B cell (primary cell): ENCODE measurements at regions not wholly inside any gene's neighbourhood (a gene's known extent, or its start where the extent isn't known, plus 50 kb on each side); places are given as distances from the start of the nearest gene placed in this dataset.
"Not testable (repeated sequence)": the region's sequence is repeated elsewhere in the genome, so short reads cannot be mapped to it uniquely, and the experiment has no call there.

ENCODE experiments used
- ATAC-seq: fragments of 200-7000 bp; cut with Tn5 transposase; one replicate; pipeline ENCODE4 v1.10.0; 2021; ENCODE audit warnings: low read depth, mild to moderate bottlenecking, moderate number of reproducible peaks, moderate library complexity
- CTCF ChIA-PET: fragments of 350-600 bp; sonication (Branson Sonifier 250); formaldehyde crosslinking; loops from one replicate; lab custom pipeline; 2021; ENCODE audit warnings: antibody characterized with exemption, inconsistent platforms; lab: Charles Lee
- POLR2A ChIA-PET: fragments of 350-600 bp; sonication (Branson Sonifier 250); formaldehyde crosslinking; loops from one replicate; lab custom pipeline; 2021; ENCODE audit warnings: antibody characterized with exemption; lab: Charles Lee
- DNase-seq: peaks from one replicate; pipeline ENCODE4 v3.0.0; 2013
- H2AFZ ChIP-seq: 2 replicates; pipeline ENCODE4 v1.6.1; 2012; ENCODE audit warnings: mild to moderate bottlenecking, low read depth, low read length; ENCODE audit not compliant: insufficient read depth, poor library complexity, severe bottlenecking
- H3K27ac ChIP-seq, 2 donors: 1 replicate in 1 of 2; 2 replicates in 1 of 2; pipeline ENCODE4 v1.5.1; 2012 to 2013; ENCODE audit warnings: low read length in 2 of 2, mild to moderate bottlenecking in 2 of 2, moderate library complexity in 1 of 2
- H3K27me3 ChIP-seq, 4 experiments: fragments of 200-600 bp in 1 of 4; sonication (generic) in 1 of 4; replicated peaks in 1 of 4; 1 replicate in 2 of 4; 2 replicates in 2 of 4; pipeline versions ENCODE4 v1.6.1 to v1.7.0; 2013 to 2016; ENCODE audit warnings: low read length in 3 of 4, mild to moderate bottlenecking in 2 of 4, mixed read lengths in 1 of 4, moderate library complexity in 1 of 4; ENCODE audit not compliant: insufficient read depth in 4 of 4, control insufficient read depth in 3 of 4; ENCODE audit errors: control extremely low read depth in 1 of 4
- H3K36me3 ChIP-seq, 2 experiments: replicated peaks in 1 of 2; 1 replicate in 1 of 2; 2 replicates in 1 of 2; pipeline versions ENCODE4 v1.6.1 to v1.7.1; 2013; ENCODE audit warnings: low read length in 1 of 2; ENCODE audit not compliant: insufficient read depth in 2 of 2, control insufficient read depth in 1 of 2; ENCODE audit errors: control extremely low read depth in 1 of 2, extremely low read depth in 1 of 2
- H3K4me1 ChIP-seq, 2 donors: fragments of 200-600 bp in 1 of 2; sonication (generic) in 1 of 2; 1 replicate in 1 of 2; 2 replicates in 1 of 2; pipeline versions ENCODE4 v1.5.1 to v1.6.1; 2013 to 2017; ENCODE audit warnings: low read length in 2 of 2; ENCODE audit not compliant: control insufficient read depth in 2 of 2, insufficient read depth in 2 of 2
- H3K4me2 ChIP-seq: replicated peaks from 2 replicates; pipeline ENCODE3; 2012; ENCODE audit warnings: mild to moderate bottlenecking, low read depth, low read length; ENCODE audit not compliant: poor library complexity, severe bottlenecking
- H3K4me3 ChIP-seq, 5 experiments: fragments of 200-600 bp in 1 of 5; sonication (generic) in 1 of 5; 1 replicate in 3 of 5; 2 replicates in 2 of 5; pipeline versions ENCODE4 v1.5.1 to v1.7.0; 2011 to 2016; ENCODE audit warnings: low read length in 4 of 5, mild to moderate bottlenecking in 4 of 5, low read depth in 2 of 5, control low read depth in 1 of 5, moderate library complexity in 1 of 5; ENCODE audit not compliant: insufficient read depth in 1 of 5; ENCODE audit errors: control extremely low read depth in 1 of 5, extremely low read depth in 1 of 5
- H3K79me2 ChIP-seq: fragments of 200-600 bp; sonication (generic); one replicate; pipeline ENCODE4 v1.6.0; 2016; ENCODE audit warnings: low read length; ENCODE audit not compliant: control insufficient read depth, insufficient read depth
- H3K9ac ChIP-seq: fragments of 200-600 bp; sonication (generic); 2 replicates; pipeline ENCODE4 v1.6.1; 2017; ENCODE audit warnings: mild to moderate bottlenecking, low read length, moderate library complexity
- H3K9me3 ChIP-seq, 3 donors: one replicate each; pipeline versions ENCODE4 v1.6.1 to v1.7.1; 2013; ENCODE audit warnings: low read length in 2 of 3; ENCODE audit not compliant: control insufficient read depth in 2 of 3, insufficient read depth in 1 of 3; ENCODE audit errors: control extremely low read depth in 1 of 3
- H4K20me1 ChIP-seq: 2 replicates; pipeline ENCODE4 v1.6.0; 2012; ENCODE audit warnings: mild to moderate bottlenecking, low read length; ENCODE audit not compliant: insufficient read depth, control insufficient read depth, poor library complexity, severe bottlenecking
- H3K27ac Mint-ChIP-seq: one replicate; pipeline ENCODE4 v1.8.0; 2021; ENCODE audit warnings: mixed read lengths
- H3K27me3 Mint-ChIP-seq: one replicate; pipeline ENCODE4 v1.8.0; 2021; ENCODE audit warnings: mixed read lengths
- H3K4me1 Mint-ChIP-seq: one replicate; pipeline ENCODE4 v1.8.0; 2021; ENCODE audit warnings: mixed read lengths
- H3K4me3 Mint-ChIP-seq: one replicate; pipeline ENCODE4 v1.8.0; 2021; ENCODE audit warnings: mixed read lengths
- H3K9me3 Mint-ChIP-seq: one replicate; pipeline ENCODE4 v1.8.0; 2022; ENCODE audit warnings: mixed read lengths; ENCODE audit not compliant: insufficient read depth
- EZH2 ChIP-seq: IDR thresholded peaks from 2 replicates; pipeline ENCODE4 v1.6.1; 2012; ENCODE audit warnings: borderline replicate concordance, low read depth, mild to moderate bottlenecking, moderate library complexity, low read length; ENCODE audit not compliant: insufficient read depth, poor library complexity, severe bottlenecking
- WGBS: methylation state at CpG from one replicate; pipeline ENCODE4 v1.1.5; 2013; ENCODE audit warnings: missing lambda C conversion rate; ENCODE audit not compliant: insufficient coverage; 5-methylcytosine and 5-hydroxymethylcytosine counted together
- intact Hi-C: fragments of 100-400 bp; cut with micrococcal nuclease; formaldehyde crosslinking; loops from one replicate; pipeline ENCODE4 v1.10.0; 2022
- TF ChIP-seq, protein P1 (sequence below): fragments of 200-600 bp; IDR thresholded peaks from one replicate; pipeline ENCODE4 v1.8.0; 2022; ENCODE audit warnings: antibody characterized with exemption, mild to moderate bottlenecking

DNA sequence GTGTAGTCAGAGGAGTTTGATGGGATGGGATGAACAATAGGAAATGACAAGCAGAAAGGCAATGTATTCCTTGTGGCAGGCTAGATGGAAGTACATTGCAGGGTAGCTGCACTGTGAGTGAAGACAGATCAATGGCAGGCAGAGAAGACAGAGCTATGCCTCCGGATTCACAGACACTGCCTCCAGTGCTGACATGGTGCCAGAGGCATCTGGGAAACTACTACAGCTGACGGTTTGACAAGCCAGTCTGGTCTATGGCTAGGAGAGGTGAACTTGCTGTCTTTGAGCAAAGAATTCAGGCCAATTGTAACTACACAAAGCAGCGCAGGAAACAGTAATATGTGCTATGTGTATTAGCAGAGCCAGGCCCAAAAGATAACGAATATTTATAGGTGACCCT lies 193.5 kb downstream of the DIO2 start:
- DNase-seq (no peak), ATAC-seq (no peak)
- peaks cover 0 to 3% (median 0%) of the 10 kb centered on the region in 3 donors for H3K9me3 ChIP-seq
- Mint-ChIP-seq H3K4me1 (no peaks in the 10 kb centered on the region), H3K9me3 (no peaks in the 10 kb centered on the region), H3K27me3 (no peaks in the 10 kb centered on the region), H3K27ac (no peak overlapping the region), H3K4me3 (no peak overlapping the region)
- no peak overlapping the region for H2AFZ ChIP-seq
- no peak for TF ChIP-seq EZH2
- TF ChIP-seq, protein P1, sequence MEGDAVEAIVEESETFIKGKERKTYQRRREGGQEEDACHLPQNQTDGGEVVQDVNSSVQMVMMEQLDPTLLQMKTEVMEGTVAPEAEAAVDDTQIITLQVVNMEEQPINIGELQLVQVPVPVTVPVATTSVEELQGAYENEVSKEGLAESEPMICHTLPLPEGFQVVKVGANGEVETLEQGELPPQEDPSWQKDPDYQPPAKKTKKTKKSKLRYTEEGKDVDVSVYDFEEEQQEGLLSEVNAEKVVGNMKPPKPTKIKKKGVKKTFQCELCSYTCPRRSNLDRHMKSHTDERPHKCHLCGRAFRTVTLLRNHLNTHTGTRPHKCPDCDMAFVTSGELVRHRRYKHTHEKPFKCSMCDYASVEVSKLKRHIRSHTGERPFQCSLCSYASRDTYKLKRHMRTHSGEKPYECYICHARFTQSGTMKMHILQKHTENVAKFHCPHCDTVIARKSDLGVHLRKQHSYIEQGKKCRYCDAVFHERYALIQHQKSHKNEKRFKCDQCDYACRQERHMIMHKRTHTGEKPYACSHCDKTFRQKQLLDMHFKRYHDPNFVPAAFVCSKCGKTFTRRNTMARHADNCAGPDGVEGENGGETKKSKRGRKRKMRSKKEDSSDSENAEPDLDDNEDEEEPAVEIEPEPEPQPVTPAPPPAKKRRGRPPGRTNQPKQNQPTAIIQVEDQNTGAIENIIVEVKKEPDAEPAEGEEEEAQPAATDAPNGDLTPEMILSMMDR = no peak
- no peaks in the 10 kb centered on the region for H3K27me3 ChIP-seq
- no peaks in the 10 kb centered on the region for H3K79me2 ChIP-seq
- H3K4me3 ChIP-seq = no peak overlapping the region
- CTCF ChIA-PET = no interaction called here
- intact Hi-C loops = no loop called here
- H3K27ac ChIP-seq = no peak overlapping the region
- POLR2A ChIA-PET = no interaction called here
- H3K36me3 ChIP-seq = no peaks in the 10 kb centered on the region
- H4K20me1 ChIP-seq = no peaks in the 10 kb centered on the region
- H3K9ac ChIP-seq = no peak overlapping the region
- H3K4me2 ChIP-seq = no peak overlapping the region
- 72% methylated on average over 2 of the region's 4 CpGs for WGBS
- H3K4me1 ChIP-seq = no peaks in the 10 kb centered on the region

DNA sequence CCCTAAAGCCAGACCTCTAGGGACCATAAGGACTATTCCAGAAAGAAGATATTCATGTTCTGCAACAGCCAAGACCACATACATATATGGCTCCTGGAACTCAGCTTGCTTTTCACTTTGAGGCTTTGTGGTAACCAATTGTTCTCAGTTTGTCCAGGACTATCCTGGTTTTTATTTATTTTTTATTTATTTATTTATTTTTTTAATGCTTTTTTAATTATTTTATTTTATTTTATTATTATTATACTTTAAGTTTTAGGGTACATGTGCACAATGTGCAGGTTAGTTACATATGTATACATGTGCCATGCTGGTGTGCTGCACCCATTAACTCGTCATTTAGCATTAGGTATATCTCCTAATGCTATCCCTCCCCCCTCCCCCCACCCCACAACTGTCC lies 201.1 kb downstream of the DIO2 start:
- H3K4me3 Mint-ChIP-seq, H3K27ac Mint-ChIP-seq, H3K36me3 ChIP-seq, H3K9ac ChIP-seq, POLR2A ChIA-PET, H3K4me1 Mint-ChIP-seq, H3K79me2 ChIP-seq, DNase-seq, ATAC-seq, H4K20me1 ChIP-seq, H3K4me1 ChIP-seq, H3K9me3 ChIP-seq, H3K4me2 ChIP-seq, H2AFZ ChIP-seq, H3K4me3 ChIP-seq, intact Hi-C loops, H3K27me3 Mint-ChIP-seq, H3K27ac ChIP-seq, CTCF ChIA-PET, H3K9me3 Mint-ChIP-seq, H3K27me3 ChIP-seq: not testable (repeated sequence)
- WGBS = no CpG with 5 or more reads among the region's 1 CpG
